HEK293T (cell line): ENCODE measurements at regions not wholly inside any gene's neighbourhood (a gene's known extent, or its start where the extent isn't known, plus 50 kb on each side); places are given as distances from the start of the nearest gene placed in this dataset.

Source experiments
- BHLHE40 ChIP-seq: fragments of 450-650 bp; IDR thresholded peaks from 2 replicates; pipeline ENCODE4 v1.6.1; 2016; ENCODE audit warnings: mild to moderate bottlenecking, moderate library complexity, borderline replicate concordance
- FOXA1 ChIP-seq: fragments of 450-650 bp; IDR thresholded peaks from 2 replicates; pipeline ENCODE4 v1.6.1; 2016; ENCODE audit warnings: mild to moderate bottlenecking
- FOXM1 ChIP-seq: fragments of 450-650 bp; IDR thresholded peaks from 2 replicates; pipeline ENCODE4 v1.6.1; 2017; ENCODE audit warnings: mild to moderate bottlenecking, borderline replicate concordance
- L3MBTL2 ChIP-seq: fragments of 450-650 bp; conservative IDR thresholded peaks from 2 replicates; pipeline ENCODE4 v1.6.1; 2016; ENCODE audit warnings: mild to moderate bottlenecking
- SP1 ChIP-seq: fragments of 450-650 bp; IDR thresholded peaks from 2 replicates; pipeline ENCODE4 v1.6.1; 2017
- SUZ12 ChIP-seq: fragments of 450-650 bp; IDR thresholded peaks from 2 replicates; pipeline ENCODE4 v1.6.1; 2016; ENCODE audit warnings: mild to moderate bottlenecking
- TF ChIP-seq, protein P1 (sequence below): fragments of 450-650 bp; IDR thresholded peaks from 2 replicates; pipeline ENCODE4 v1.6.1; 2016

DNA sequence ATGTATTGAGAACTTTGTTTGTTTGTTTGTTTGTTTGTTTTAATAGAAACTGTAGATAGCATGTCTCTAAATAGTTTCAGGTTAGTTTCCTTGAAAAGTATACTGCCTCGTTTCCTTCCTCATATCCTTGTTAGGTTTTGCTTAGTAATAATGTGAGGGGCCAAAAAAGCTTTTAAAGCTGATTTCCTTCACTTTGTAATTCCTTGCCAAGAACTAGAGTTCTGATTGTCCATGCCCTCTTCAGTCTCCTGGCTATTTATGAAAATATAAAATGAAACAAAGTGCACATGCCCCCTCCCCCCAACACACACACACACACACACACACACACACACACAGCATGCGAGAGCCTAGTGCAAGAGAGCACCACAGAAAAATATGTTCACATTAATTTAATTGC, 115.8 kb downstream of the FZD1 start:
- TF ChIP-seq FOXA1 (no peak), L3MBTL2 (no peak), BHLHE40 (no peak), SP1 (no peak), SUZ12 (no peak), FOXM1 (no peak)
- TF ChIP-seq, protein P1, sequence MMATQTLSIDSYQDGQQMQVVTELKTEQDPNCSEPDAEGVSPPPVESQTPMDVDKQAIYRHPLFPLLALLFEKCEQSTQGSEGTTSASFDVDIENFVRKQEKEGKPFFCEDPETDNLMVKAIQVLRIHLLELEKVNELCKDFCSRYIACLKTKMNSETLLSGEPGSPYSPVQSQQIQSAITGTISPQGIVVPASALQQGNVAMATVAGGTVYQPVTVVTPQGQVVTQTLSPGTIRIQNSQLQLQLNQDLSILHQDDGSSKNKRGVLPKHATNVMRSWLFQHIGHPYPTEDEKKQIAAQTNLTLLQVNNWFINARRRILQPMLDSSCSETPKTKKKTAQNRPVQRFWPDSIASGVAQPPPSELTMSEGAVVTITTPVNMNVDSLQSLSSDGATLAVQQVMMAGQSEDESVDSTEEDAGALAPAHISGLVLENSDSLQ, result no peak
